GM23338 (cell line): ENCODE measurements at regions not wholly inside any gene's neighbourhood (a gene's known extent, or its start where the extent isn't known, plus 50 kb on each side); places are given as distances from the start of the nearest gene placed in this dataset.

ENCODE experiments used
- ATAC-seq: fragments of 200-7000 bp; cut with Tn5 transposase; 3 replicates; pipeline ENCODE4 v1.9.1; 2020
- DNase-seq: peaks from one replicate; pipeline ENCODE4 v3.0.0-alpha.2; 2015; ENCODE audit warnings: low spot score
- H2AFZ ChIP-seq: fragments of 200-600 bp; sonication (generic); 2 replicates; pipeline ENCODE4 v1.8.0; 2016; ENCODE audit warnings: antibody characterized with exemption, mild to moderate bottlenecking, moderate library complexity
- H3F3A ChIP-seq: fragments of 200-600 bp; sonication (generic); replicated peaks from 2 replicates; pipeline ENCODE4 v1.8.0; 2017; ENCODE audit warnings: antibody characterized with exemption, mixed run types, low read depth
- H3K27ac ChIP-seq: fragments of 200-600 bp; sonication (generic); 2 replicates; pipeline ENCODE4 v1.6.1; 2016; ENCODE audit warnings: low read depth
- H3K27me3 ChIP-seq: fragments of 200-600 bp; sonication (generic); 2 replicates; pipeline ENCODE4 v1.8.0; 2016; ENCODE audit warnings: mild to moderate bottlenecking, mixed run types, moderate library complexity; ENCODE audit not compliant: insufficient read depth
- H3K36me3 ChIP-seq: fragments of 200-600 bp; sonication (generic); 2 replicates; pipeline ENCODE4 v1.8.0; 2016; ENCODE audit warnings: mild to moderate bottlenecking; ENCODE audit not compliant: insufficient read depth
- H3K4me1 ChIP-seq: fragments of 200-600 bp; sonication (generic); 2 replicates; pipeline ENCODE4 v1.8.0; 2016; ENCODE audit warnings: mild to moderate bottlenecking, moderate library complexity; ENCODE audit not compliant: insufficient read depth
- H3K4me2 ChIP-seq: fragments of 200-600 bp; sonication (generic); 2 replicates; pipeline ENCODE4 v1.7.1; 2017; ENCODE audit warnings: mixed run types
- H3K4me3 ChIP-seq: fragments of 200-600 bp; sonication (generic); 2 replicates; pipeline ENCODE4 v1.6.1; 2016; ENCODE audit warnings: mixed run types
- H3K79me2 ChIP-seq: fragments of 200-600 bp; sonication (generic); replicated peaks from 2 replicates; pipeline ENCODE4 v1.8.0; 2017; ENCODE audit warnings: mild to moderate bottlenecking; ENCODE audit not compliant: insufficient read depth
- H3K9me2 ChIP-seq: fragments of 200-600 bp; sonication (generic); 2 replicates; pipeline ENCODE4 v1.8.0; 2017; ENCODE audit not compliant: insufficient read depth
- H4K20me1 ChIP-seq: fragments of 200-600 bp; sonication (generic); replicated peaks from 2 replicates; pipeline ENCODE4 v1.8.0; 2017; ENCODE audit warnings: mild to moderate bottlenecking; ENCODE audit not compliant: insufficient read depth
- H3K27ac Mint-ChIP-seq: 2 replicates; pipeline ENCODE4 v1.8.0; 2020; ENCODE audit warnings: inconsistent platforms, mild to moderate bottlenecking, moderate library complexity, mixed read lengths
- H3K27me3 Mint-ChIP-seq: 3 replicates; pipeline ENCODE4 v1.8.0; 2022; ENCODE audit warnings: low read depth, mild to moderate bottlenecking, moderate library complexity, mixed read lengths, inconsistent platforms; ENCODE audit not compliant: insufficient read depth, poor library complexity
- H3K36me3 Mint-ChIP-seq: 3 replicates; pipeline ENCODE4 v1.8.0; 2021; ENCODE audit warnings: low read depth, mild to moderate bottlenecking, inconsistent platforms, moderate library complexity, mixed read lengths
- H3K4me1 Mint-ChIP-seq: 3 replicates; pipeline ENCODE4 v1.8.0; 2020; ENCODE audit warnings: mild to moderate bottlenecking, inconsistent platforms, mixed read lengths
- H3K4me3 Mint-ChIP-seq: 3 replicates; pipeline ENCODE4 v1.8.0; 2021; ENCODE audit warnings: moderate library complexity, mild to moderate bottlenecking, inconsistent platforms, mixed read lengths
- H3K9me3 Mint-ChIP-seq: 3 replicates; pipeline ENCODE4 v1.8.0; 2020; ENCODE audit warnings: moderate library complexity, mild to moderate bottlenecking, inconsistent platforms, mixed read lengths
- CREB1 ChIP-seq: fragments of 250-450 bp; sonication (Bioruptor Pico); IDR thresholded peaks from 2 replicates; pipeline ENCODE4 v1.5.0; 2020; ENCODE audit warnings: low read depth, mild to moderate bottlenecking, moderate library complexity
- CTCF ChIP-seq, 2 experiments: fragments of 200-600 bp in 1 of 2; sonication (generic) in 1 of 2; conservative IDR thresholded peaks; 2 replicates each; pipeline versions ENCODE4 v1.5.1 to v1.6.1; 2016 to 2017; ENCODE audit warnings: antibody characterized with exemption in 2 of 2, low read depth in 2 of 2, mild to moderate bottlenecking in 2 of 2, moderate library complexity in 1 of 2
- EZH2 ChIP-seq: fragments of 200-600 bp; sonication (generic); IDR thresholded peaks from one replicate; pipeline ENCODE4 v1.8.0; 2017; ENCODE audit warnings: antibody characterized with exemption, mild to moderate bottlenecking, low read depth; ENCODE audit not compliant: unreplicated experiment
- EZH2phosphoT487 ChIP-seq: fragments of 200-600 bp; sonication (generic); IDR thresholded peaks from one replicate; pipeline ENCODE4 v1.8.1; 2018; ENCODE audit warnings: antibody characterized with exemption; ENCODE audit not compliant: unreplicated experiment
- JUNB ChIP-seq: IDR thresholded peaks from one replicate; pipeline ENCODE4 v1.6.1; 2016; ENCODE audit warnings: antibody characterized with exemption; ENCODE audit not compliant: unreplicated experiment
- NANOG ChIP-seq: IDR thresholded peaks from 2 replicates; pipeline ENCODE4 v1.6.1; 2016; ENCODE audit warnings: antibody characterized with exemption, borderline replicate concordance
- POLR2AphosphoS5 ChIP-seq: IDR thresholded peaks from 2 replicates; pipeline ENCODE4 v1.6.1; 2016; ENCODE audit warnings: antibody characterized with exemption, low read depth
- REST ChIP-seq: IDR thresholded peaks from one replicate; pipeline ENCODE4 v1.6.1; 2018; ENCODE audit warnings: antibody characterized with exemption; ENCODE audit not compliant: unreplicated experiment
- STAT1 ChIP-seq: IDR thresholded peaks from one replicate; pipeline ENCODE4 v1.6.1; 2016; ENCODE audit warnings: antibody characterized with exemption; ENCODE audit not compliant: unreplicated experiment
- ZNF114 ChIP-seq: fragments of 250-450 bp; sonication (Bioruptor Pico); IDR thresholded peaks from 2 replicates; pipeline ENCODE4 v1.5.0; 2020; ENCODE audit warnings: mild to moderate bottlenecking, moderate library complexity
- ZNF331 ChIP-seq: fragments of 250-450 bp; sonication (Bioruptor Pico); IDR thresholded peaks from 2 replicates; pipeline ENCODE4 v1.5.0; 2020; ENCODE audit warnings: low read depth, mild to moderate bottlenecking, moderate library complexity
- ZNF462 ChIP-seq: fragments of 250-450 bp; sonication (Bioruptor Pico); IDR thresholded peaks from 2 replicates; pipeline ENCODE4 v1.5.0; 2020; ENCODE audit warnings: mild to moderate bottlenecking, moderate library complexity
- TF ChIP-seq, protein P1 (sequence below): IDR thresholded peaks from 2 replicates; pipeline ENCODE4 v1.6.1; 2016; ENCODE audit warnings: antibody characterized with exemption

DNA sequence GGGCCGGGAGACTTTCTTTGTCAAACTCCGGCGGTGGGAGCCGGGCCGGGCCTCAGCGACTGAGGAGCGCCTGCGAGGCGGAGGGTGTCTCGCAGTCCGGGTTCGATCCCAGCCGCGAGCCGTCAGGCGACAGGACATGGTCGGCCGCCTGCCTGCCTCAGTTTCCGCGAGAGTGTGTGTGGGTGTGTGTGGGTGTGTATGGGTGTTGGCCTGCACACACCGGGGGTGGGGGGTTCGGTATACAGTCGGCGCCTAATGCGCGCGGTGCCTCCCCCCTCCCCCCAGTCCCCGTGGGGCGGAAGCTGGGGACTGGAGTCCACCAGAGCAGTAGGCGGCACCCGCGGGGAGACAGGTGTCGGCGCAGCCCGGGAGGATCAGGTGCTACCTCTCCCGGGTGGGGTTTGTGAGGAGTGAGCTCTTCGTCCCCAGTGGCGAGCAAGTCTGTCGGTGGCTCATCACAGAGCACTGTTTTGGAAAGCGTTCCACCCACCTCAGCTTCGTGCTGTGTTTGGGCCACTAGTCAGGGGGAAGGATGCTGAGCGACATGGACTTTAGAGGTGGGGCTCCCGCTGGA is 246.3 kb downstream of the GOLGA6L6 start:
- Histone ChIP-seq H3K9me2 (no peaks in the 10 kb centered on the region), H3K4me2 (no peak overlapping the region), H3K79me2 (no peaks in the 10 kb centered on the region), H3F3A (no peaks in the 10 kb centered on the region), H3K4me1 (no peaks in the 10 kb centered on the region), H3K27me3 (no peaks in the 10 kb centered on the region), H3K4me3 (no peak overlapping the region), H2AFZ (no peak overlapping the region), H3K27ac (no peak overlapping the region), H3K36me3 (peaks cover 33% of the 10 kb centered on the region), H4K20me1 (no peaks in the 10 kb centered on the region)
- ATAC-seq (no peak), DNase-seq (no peak)
- H3K27me3 Mint-ChIP-seq: peaks cover 10% of the 10 kb centered on the region
- no peak for TF ChIP-seq ZNF114
- no peak for TF ChIP-seq JUNB
- TF ChIP-seq ZNF331: no peak
- TF ChIP-seq NANOG: no peak
- no peak for TF ChIP-seq STAT1
- TF ChIP-seq CREB1 (CRISPR knock-in tag): no peak
- no peak for TF ChIP-seq REST
- no peak for TF ChIP-seq ZNF462
- no peak for TF ChIP-seq POLR2AphosphoS5
- no peak for TF ChIP-seq CTCF (conservative IDR thresholded peaks at IDR 0.05; ENCODE audit: low read depth in 2 of 2)
- no peak for TF ChIP-seq EZH2
- TF ChIP-seq, protein P1, sequence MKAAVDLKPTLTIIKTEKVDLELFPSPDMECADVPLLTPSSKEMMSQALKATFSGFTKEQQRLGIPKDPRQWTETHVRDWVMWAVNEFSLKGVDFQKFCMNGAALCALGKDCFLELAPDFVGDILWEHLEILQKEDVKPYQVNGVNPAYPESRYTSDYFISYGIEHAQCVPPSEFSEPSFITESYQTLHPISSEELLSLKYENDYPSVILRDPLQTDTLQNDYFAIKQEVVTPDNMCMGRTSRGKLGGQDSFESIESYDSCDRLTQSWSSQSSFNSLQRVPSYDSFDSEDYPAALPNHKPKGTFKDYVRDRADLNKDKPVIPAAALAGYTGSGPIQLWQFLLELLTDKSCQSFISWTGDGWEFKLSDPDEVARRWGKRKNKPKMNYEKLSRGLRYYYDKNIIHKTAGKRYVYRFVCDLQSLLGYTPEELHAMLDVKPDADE: no peak
- no peak for TF ChIP-seq EZH2phosphoT487
- peaks cover 24% of the 10 kb centered on the region for H3K36me3 Mint-ChIP-seq
- H3K4me3 Mint-ChIP-seq: no peak overlapping the region
- no peaks in the 10 kb centered on the region for H3K4me1 Mint-ChIP-seq
- no peak overlapping the region for H3K27ac Mint-ChIP-seq
- H3K9me3 Mint-ChIP-seq: peaks cover 51% of the 10 kb centered on the region
